Thymus (tissue), 11 donors: ENCODE measurements at regions not wholly inside any gene's neighbourhood (a gene's known extent, or its start where the extent isn't known, plus 50 kb on each side); places are given as distances from the start of the nearest gene placed in this dataset.
A peak's percentile ranks its signal among the peaks of the same experiment; 100 is the strongest.

Experiments used
- DNase-seq, 9 donors: peaks; one replicate each; pipeline ENCODE4 v3.0.0-alpha.2; 2013; ENCODE audit warnings: low spot score in 9 of 9, low read depth in 6 of 9, missing footprints in 1 of 9
- H3K27ac ChIP-seq, 2 donors: one replicate each; pipeline ENCODE4 v1.5.1; 2013; ENCODE audit warnings: control low read depth in 1 of 2, low read depth in 1 of 2, low read length in 1 of 2, mild to moderate bottlenecking in 1 of 2, moderate library complexity in 1 of 2
- H3K27me3 ChIP-seq, 2 donors: one replicate each; pipeline ENCODE4 v1.5.1; 2013; ENCODE audit warnings: low read length in 1 of 2; ENCODE audit not compliant: control insufficient read depth in 2 of 2, insufficient read depth in 1 of 2
- H3K36me3 ChIP-seq, 2 donors: one replicate each; pipeline ENCODE4 v1.5.1; 2013; ENCODE audit warnings: low read length in 1 of 2, mild to moderate bottlenecking in 1 of 2, moderate library complexity in 1 of 2; ENCODE audit not compliant: control insufficient read depth in 2 of 2, insufficient read depth in 2 of 2
- H3K4me1 ChIP-seq, 2 donors: one replicate each; pipeline ENCODE4 v1.5.1; 2013; ENCODE audit warnings: low read length in 2 of 2; ENCODE audit not compliant: control insufficient read depth in 2 of 2, insufficient read depth in 2 of 2
- H3K4me3 ChIP-seq, 2 donors: one replicate each; pipeline ENCODE4 v1.5.1; 2013; ENCODE audit warnings: low read length in 2 of 2, control low read depth in 1 of 2, mild to moderate bottlenecking in 1 of 2
- H3K9me3 ChIP-seq, 2 donors: one replicate each; pipeline ENCODE4 v1.5.1; 2013; ENCODE audit warnings: low read length in 1 of 2, mild to moderate bottlenecking in 1 of 2; ENCODE audit not compliant: control insufficient read depth in 2 of 2, insufficient read depth in 1 of 2
- WGBS: extraction: QIAGEN DNeasy Blood & Tissue Kit; methylation state at CpG from one replicate; pipeline ENCODE4 v1.1.7; 2013; 5-methylcytosine and 5-hydroxymethylcytosine counted together
- donor health status: healthy.

- no peaks in the 10 kb centered on the region for H3K9me3 ChIP-seq
- H3K36me3 ChIP-seq: no peaks in the 10 kb centered on the region
- no peak overlapping the region for H3K4me3 ChIP-seq
- no peak overlapping the region for H3K27ac ChIP-seq
- DNase-seq: no peak
- H3K4me1 ChIP-seq: no peaks in the 10 kb centered on the region
- WGBS: 93% methylated on average over 2 of the region's 2 CpGs
- H3K27me3 ChIP-seq: no peaks in the 10 kb centered on the region
Measured at GRCh38 chr2:222033541-222033940, 265.3 kb downstream of the PAX3 start.

- Histone ChIP-seq H3K36me3 (no peaks in the 10 kb centered on the region), H3K27me3 (peaks cover 0 to 8% of the 10 kb centered on the region in 2 donors), H3K27ac (no peak overlapping the region), H3K9me3 (no peaks in the 10 kb centered on the region), H3K4me1 (no peaks in the 10 kb centered on the region), H3K4me3 (no peak overlapping the region)
- no peak for DNase-seq
- WGBS: 66% methylated on average over 3 of the region's 3 CpGs
Measured at GRCh38 chr2:222025881-222026271, 272.9 kb downstream of the PAX3 start.

GRCh38 chr2:222024932-222025880, 273.6 kb downstream of the PAX3 start:
- Histone ChIP-seq H3K27ac (no peak overlapping the region), H3K4me3 (no peak overlapping the region), H3K36me3 (no peaks in the 10 kb centered on the region), H3K27me3 (peaks cover 0 to 8% of the 10 kb centered on the region in 2 donors), H3K4me1 (no peaks in the 10 kb centered on the region), H3K9me3 (no peaks in the 10 kb centered on the region)
- peak in 3 of 9 donors; percentile 3 to 12 (median 3) for DNase-seq
- 42% methylated on average over 8 of the region's 8 CpGs for WGBS

GRCh38 chr2:222017252-222017850, 281.4 kb downstream of the PAX3 start:
- H3K9me3 ChIP-seq: no peaks in the 10 kb centered on the region
- no peaks in the 10 kb centered on the region for H3K27me3 ChIP-seq
- H3K27ac ChIP-seq: no peak overlapping the region
- no peaks in the 10 kb centered on the region for H3K4me1 ChIP-seq
- no peaks in the 10 kb centered on the region for H3K36me3 ChIP-seq
- 96% methylated on average over 4 of the region's 4 CpGs for WGBS
- DNase-seq: no peak
- no peak overlapping the region for H3K4me3 ChIP-seq

DNA sequence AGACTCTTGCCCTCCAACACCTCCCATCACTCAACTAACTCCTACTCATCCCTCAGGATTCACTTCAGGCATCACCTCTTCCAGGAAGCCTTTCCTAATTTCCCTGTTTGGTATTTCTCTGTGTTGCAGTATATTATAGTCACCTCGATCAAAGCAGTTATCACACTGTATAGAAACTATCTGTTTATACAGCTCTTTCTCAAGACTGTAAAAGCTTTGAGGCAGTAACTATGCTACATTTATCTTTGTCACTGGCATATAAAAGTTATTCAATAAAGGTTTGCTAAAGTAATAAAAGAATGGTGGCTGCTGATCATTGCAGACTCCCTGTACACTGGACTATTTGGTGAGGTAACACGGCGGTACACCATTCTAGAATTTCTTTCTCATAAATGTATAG, 284.9 kb downstream of the PAX3 start:
- WGBS: 96% methylated on average over 3 of the region's 3 CpGs
- DNase-seq: no peak
- no peaks in the 10 kb centered on the region for H3K36me3 ChIP-seq
- H3K27me3 ChIP-seq: no peaks in the 10 kb centered on the region
- H3K4me3 ChIP-seq: no peak overlapping the region
- H3K27ac ChIP-seq: no peak overlapping the region
- no peaks in the 10 kb centered on the region for H3K4me1 ChIP-seq
- H3K9me3 ChIP-seq: no peaks in the 10 kb centered on the region

GRCh38 chr2:222000326-222000725, 298.5 kb downstream of the PAX3 start:
- WGBS: 98% methylated on average over 3 of the region's 3 CpGs
- Histone ChIP-seq H3K4me3 (no peak overlapping the region), H3K36me3 (no peaks in the 10 kb centered on the region), H3K27ac (no peak overlapping the region), H3K9me3 (no peaks in the 10 kb centered on the region), H3K4me1 (no peaks in the 10 kb centered on the region), H3K27me3 (no peaks in the 10 kb centered on the region)
- DNase-seq: no peak

GRCh38 chr2:221999717-222000116, 299.1 kb downstream of the PAX3 start:
- DNase-seq: no peak
- WGBS: 93% methylated on average over 6 of the region's 6 CpGs
- no peaks in the 10 kb centered on the region for H3K4me1 ChIP-seq
- no peaks in the 10 kb centered on the region for H3K9me3 ChIP-seq
- H3K36me3 ChIP-seq: no peaks in the 10 kb centered on the region
- H3K27ac ChIP-seq: no peak overlapping the region
- no peak overlapping the region for H3K4me3 ChIP-seq
- no peaks in the 10 kb centered on the region for H3K27me3 ChIP-seq

DNA sequence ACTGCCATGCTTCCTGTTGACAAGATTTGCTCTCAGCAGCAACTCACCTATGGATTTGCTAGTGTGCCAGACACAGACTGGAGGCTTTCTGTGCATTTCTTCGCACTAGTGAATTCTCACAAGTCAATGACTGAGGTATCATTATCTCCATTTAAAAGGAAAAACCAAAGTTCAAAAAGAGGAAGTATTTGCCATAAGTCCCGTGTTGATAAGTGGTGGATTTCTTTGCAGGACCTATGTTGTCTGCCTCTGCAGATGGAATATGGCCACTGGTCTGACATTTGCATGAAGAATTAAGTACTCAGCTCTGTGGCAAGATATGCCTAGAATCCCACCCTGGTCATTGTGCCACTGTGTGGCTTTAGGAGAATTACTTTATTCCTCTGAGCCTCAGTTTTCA, 299.6 kb downstream of the PAX3 start:
- no peak overlapping the region for H3K27ac ChIP-seq
- 6% methylated on average over 2 of the region's 2 CpGs for WGBS
- no peak for DNase-seq
- no peak overlapping the region for H3K4me3 ChIP-seq
- H3K4me1 ChIP-seq: no peaks in the 10 kb centered on the region
- H3K9me3 ChIP-seq: no peaks in the 10 kb centered on the region
- no peaks in the 10 kb centered on the region for H3K36me3 ChIP-seq
- H3K27me3 ChIP-seq: no peaks in the 10 kb centered on the region

DNA sequence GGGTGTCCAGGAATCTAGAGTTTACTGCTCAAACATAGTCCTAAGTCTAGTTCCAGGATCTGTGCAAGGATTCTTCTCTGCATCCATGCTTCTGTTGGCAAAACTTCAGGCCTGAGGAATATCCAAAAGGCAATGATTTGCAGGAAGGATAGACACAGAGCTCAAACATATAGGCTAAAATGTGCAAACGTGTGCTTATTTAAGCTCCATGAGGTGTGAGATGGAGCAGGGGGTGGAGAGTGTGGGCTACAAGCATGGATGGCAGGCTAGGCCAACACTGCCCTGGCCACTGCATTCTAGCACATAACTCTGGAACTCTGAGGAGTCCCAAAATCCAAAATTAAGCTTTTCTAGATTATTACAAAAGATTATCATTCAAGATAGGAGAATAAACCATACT, 301.1 kb downstream of the PAX3 start:
- H3K9me3 ChIP-seq: no peaks in the 10 kb centered on the region
- H3K27ac ChIP-seq: no peak overlapping the region
- no peaks in the 10 kb centered on the region for H3K4me1 ChIP-seq
- no peak overlapping the region for H3K4me3 ChIP-seq
- H3K36me3 ChIP-seq: no peaks in the 10 kb centered on the region
- no peaks in the 10 kb centered on the region for H3K27me3 ChIP-seq
- WGBS: 93% methylated on average over 1 of the region's 1 CpG
- no peak for DNase-seq
